HG02840 (cell line): ENCODE measurements at regions not wholly inside any gene's neighbourhood (a gene's known extent, or its start where the extent isn't known, plus 50 kb on each side); places are given as distances from the start of the nearest gene placed in this dataset.

Experiments used
- ATAC-seq: cut with Tn5 transposase; IDR thresholded peaks from one replicate; pipeline ENCODE4 v1.9.1; 2021; ENCODE audit warnings: mild to moderate bottlenecking, moderate library complexity, moderate number of reproducible peaks; ENCODE audit not compliant: unreplicated experiment, low FRiP score

DNA sequence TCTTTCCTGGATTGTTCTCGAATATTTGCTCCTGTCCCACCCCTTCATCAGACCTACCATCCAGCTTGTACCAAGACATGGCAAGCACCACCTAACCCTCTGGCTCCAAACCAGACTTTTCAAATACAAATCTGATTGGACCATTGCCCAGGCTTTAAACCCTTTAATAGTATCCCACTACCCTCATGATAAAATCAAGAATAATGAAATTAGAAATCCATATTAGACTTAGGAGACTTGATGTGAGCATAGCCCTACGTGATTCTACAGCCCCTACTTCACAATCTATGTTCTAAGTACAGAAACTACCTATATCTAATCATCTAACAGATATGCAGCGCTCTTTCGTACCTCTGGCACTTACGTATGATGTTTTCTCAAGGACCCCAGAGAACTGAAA is 375.2 kb upstream of the CPEB2 start:
- ATAC-seq: no peak

DNA sequence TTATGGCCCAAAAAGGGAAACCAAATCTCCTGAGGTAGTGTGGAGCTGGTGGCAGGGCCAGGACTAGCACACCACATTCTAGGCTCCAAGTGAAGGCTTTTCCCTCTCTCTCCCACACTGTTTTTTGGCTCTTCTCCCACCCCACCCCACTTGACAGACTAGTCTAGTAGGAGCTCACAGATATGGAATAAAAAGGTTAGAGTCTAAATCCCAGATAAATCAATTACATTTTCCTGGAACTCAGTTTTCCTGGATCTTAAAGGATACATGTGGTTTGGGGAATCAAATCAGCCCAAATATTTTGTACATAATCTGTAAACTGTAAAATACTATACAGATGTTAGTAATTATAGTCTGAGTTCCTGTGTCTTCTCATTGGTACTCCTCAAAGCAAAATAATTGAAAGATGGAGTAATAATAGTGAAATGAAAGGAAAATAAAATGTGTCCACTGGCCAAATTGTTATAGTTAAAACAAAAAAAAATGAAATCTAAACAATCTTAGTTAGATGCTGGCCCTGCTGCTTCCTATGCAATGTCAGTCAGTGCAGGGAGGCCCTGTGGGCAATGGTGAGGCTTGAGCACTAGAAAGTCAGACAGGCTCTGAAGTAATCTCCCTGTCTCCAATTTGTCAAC is 370.4 kb upstream of the CPEB2 start:
- no peak for ATAC-seq

DNA sequence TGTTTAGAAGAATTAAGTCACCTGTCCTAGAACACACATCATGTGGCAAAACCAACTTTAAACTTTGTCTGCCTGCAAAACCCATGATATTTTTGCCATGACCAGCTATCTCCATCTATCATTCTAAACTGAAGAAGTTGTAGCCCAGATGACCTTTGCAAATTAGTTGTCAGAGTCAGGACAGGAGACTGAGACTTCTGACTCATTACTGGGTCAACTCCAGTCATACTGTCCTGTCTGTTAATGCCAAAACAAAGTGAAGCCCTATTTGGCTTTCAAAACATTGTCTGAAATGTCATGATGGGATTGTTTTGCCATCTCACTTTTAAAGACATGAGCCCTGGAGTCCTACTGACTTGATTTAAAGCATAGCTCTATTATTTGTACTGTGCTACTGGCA is 365.7 kb upstream of the CPEB2 start:
- ATAC-seq: no peak

DNA sequence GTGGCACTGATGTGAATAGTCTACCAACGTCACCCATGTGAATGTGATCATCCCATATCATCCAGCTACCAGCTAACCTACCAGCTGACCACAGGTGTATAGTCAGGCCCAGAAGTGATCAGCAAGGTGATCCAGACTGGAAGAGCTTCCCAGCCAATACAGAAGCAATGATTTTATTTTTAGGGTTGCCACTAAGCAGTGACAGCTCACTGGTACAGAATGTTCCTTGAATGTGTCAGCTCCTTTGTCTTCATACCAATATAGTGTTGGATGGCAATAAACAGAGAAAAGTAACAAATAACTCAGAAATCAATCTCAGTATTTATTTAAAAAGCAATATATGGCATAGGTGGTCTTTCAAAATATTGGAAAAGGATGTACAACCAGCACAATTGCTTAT is 361.8 kb upstream of the CPEB2 start:
- ATAC-seq: no peak

DNA sequence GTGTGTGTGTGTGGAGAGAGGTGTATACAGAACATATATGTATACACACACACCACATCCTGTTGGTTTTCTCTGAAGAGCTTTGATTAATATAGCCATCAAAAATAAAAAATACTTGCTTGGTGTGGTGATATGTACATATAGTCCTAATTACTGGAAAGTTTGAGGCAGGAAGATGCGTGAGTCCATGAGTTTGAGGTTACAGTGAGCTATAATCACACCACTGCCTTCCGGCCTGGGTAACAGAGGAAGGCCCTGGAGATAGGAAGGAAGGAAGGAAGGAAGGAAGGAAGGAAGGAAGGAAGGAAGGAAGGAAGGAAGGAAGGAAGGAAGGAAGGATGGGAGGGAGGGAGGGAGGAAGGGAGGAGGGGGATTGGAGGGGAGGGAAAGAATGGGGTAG is 360.4 kb upstream of the CPEB2 start:
- no peak for ATAC-seq

DNA sequence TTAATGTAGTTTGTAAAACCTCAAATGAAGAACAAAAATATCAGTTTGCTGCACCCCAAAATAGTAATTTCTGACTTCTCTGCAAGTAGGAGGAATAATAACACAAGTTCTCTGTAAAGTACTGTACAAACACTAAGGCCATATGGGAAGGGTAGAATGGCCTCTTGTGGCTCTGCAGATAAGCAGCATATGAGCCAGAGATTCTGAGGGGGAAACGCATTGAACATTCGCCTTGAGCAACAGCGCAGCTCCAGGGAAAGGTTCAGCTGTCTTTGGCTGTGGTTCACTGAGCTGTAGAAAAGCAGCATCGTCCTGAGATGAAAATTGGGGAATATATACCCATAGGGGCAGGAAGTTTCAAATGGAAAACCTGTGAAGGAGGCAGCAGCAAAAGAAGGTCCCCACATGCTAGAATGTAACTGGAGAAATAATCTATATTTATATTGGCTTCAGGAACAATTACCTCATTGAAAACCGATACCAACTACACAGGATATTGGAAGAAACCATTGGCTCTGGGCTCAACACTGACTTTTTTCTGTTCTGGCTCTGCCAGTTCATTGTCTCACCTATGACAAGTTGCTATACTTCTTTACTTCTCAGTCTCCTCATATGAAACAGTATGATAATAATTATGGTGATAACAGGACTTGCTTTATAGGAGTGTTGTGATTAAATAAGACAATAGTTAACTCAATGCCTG is 357.6 kb upstream of the CPEB2 start:
- ATAC-seq: no peak

DNA sequence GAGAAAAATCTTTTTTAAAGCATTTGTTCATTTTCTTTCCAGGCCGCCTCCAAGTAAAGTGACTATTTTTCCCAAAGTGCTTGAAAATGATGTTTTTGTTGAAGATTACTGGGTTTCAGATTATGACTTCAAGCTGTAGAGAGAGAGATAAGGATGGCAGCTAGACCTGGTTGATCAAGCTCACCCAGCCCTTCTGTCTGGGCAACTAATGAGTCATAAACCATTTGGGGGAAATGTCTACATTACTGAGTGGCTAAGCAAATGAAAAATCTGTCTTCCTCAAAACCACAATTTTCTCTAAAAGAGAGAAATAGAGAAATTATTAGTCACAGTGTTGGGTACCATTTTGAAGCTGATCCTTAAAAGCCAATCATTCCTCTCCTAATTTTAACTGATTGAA is 355.4 kb upstream of the CPEB2 start:
- no peak for ATAC-seq

DNA sequence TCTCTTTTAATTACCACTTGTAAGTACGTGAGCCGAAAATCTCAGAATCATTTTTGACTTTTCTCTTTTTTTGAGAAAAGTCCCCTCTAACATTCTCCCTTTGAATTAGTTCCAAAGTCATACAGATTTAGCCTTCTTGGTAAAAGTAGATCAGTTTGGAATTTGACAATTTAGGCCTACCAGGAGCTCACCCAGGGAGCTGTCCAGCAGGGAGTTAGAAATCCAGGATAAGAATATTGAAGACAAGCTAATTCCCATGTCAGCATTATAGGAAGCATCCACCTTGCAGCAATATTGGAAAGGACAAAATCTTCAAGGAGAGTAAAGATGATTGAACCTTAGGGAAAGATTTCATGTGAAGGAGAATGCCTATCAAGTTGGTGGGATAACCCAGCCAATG is 352.2 kb upstream of the CPEB2 start:
- no peak for ATAC-seq

DNA sequence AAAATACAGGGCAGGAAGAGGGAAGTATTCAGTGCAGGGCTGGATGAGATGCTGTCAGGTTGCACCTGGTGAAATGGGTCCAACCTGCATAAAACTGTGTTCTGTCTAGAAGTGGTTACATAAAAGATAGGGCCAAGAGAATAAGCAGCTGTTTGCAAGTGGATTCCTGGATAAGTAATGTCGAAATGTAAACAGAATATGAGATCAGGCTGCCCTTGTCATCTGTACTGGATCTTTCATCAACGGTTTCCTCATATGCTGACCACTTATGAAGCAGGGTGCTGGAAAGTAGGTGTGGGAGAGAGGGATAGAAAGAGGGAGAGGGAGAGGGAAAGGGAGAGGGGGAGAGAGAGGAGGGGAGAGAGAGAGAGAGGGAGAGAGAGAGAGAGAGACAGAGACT is 349.8 kb upstream of the CPEB2 start:
- no peak for ATAC-seq

DNA sequence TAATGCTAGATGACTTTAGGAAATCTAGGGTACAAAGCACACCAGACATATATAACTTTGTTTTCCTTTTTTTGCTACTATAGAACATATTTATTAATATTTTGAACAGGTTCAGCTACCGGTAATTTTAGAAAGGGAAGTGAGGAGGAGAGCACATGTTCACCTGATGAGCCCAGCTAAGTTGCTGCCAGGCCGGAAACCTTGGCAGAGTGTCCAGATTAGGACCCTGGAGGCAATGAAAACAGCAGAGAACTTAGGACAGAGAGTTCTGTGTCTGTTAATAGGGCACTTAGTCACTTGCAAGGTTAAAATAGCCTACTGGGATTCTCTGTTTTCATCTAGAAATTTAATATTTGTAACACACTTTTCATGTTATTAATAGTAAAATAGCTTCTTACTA is 348.9 kb upstream of the CPEB2 start:
- ATAC-seq: no peak

DNA sequence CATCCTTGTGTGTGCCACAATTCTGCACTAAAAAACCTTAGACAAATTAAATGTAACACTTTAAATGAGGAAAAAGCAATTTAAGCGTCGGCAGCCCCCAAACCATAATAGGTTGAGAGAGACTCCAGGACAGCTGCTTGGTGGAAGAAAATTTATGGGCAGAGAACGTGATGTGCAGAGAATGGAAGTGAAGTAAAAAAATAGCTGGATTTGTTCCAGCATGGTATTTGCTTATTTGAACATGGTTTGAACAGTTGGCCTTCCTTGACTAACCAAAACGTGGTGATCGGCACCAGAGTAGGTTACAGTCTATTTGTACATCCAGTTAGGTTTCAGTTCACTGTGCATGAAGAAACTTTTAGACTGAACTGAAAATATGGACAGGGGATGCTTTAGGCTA is 343.0 kb upstream of the CPEB2 start:
- no peak for ATAC-seq

DNA sequence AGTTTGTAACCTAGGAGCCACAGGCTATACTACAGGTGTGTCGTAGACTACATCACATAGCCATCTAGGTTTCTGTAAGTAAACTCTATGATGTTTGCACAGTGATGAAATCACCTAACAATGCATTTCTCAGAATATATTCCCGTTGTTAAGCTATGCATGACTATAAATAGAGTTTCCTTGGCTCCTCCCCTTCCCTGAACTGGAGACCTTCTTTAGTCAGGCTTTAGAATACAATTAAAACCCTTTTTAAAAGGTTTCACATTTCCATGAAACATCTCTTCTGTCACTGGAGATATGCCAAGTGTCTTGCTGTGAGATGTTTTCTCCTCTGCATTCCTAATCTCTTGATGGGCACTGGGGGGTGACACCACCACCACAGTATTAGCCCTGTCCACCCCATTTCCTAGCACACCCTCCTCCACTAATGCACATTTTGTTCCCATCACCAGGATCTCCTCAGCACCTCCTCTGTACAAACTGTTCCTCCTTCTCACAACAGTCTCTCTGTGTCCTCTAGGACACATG is 334.6 kb upstream of the CPEB2 start:
- no peak for ATAC-seq

DNA sequence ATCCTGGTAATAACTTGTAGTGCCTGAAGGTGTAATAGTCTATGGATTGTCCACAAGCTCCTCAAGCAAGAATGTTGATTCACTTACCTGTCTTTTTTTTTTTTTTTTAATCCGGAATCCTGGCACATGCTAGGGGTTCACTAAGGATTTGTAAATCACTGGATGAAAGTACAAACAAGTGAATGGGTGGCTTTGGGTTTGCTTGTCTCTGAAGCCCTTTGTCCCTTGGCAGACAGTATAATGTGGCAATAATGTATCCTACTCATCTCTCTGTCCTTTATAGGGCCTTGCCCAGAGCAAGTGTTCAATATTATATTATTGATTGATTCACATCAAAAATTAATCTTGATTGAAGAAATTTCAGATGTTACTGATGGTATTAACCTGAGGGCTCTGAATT is 334.0 kb upstream of the CPEB2 start:
- ATAC-seq: no peak

DNA sequence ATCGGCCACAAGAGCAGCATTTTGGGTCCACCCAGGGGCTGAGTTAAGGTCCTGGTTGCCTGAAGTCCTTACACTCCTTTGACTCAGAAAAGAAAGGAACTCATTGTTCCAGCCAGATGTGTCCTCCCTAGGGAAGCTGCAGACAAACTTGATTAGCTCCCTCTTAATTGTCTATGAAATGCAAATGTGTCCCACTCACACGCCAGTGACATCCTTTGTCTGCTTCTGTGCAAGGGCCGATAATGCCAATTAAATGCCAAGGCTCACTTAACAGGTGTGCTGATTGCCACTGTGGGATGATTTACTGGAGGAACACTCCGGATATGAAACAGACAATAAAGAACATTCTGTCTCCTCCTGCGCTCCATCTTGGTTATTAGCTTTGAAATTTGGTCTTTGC is 332.9 kb upstream of the CPEB2 start:
- ATAC-seq: no peak

DNA sequence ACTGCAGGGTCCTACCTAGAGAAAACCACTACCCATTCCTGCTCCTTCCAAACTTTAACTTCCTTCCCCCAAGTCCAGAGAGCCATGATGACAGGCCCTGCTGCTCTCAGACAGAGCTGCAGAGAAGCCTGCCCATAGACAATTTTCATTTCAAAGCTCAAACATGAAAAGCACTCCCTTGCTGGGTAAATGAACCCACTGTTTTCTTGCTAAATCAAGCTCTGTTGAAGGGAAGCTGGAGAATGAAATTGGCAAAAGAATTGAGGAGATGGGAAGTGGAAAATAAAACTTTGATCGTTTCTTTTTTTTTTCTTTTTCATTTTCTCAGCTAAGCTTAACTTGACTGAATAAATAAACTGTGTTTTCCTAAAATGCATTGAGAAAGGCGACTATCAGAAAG is 331.1 kb upstream of the CPEB2 start:
- ATAC-seq: no peak

DNA sequence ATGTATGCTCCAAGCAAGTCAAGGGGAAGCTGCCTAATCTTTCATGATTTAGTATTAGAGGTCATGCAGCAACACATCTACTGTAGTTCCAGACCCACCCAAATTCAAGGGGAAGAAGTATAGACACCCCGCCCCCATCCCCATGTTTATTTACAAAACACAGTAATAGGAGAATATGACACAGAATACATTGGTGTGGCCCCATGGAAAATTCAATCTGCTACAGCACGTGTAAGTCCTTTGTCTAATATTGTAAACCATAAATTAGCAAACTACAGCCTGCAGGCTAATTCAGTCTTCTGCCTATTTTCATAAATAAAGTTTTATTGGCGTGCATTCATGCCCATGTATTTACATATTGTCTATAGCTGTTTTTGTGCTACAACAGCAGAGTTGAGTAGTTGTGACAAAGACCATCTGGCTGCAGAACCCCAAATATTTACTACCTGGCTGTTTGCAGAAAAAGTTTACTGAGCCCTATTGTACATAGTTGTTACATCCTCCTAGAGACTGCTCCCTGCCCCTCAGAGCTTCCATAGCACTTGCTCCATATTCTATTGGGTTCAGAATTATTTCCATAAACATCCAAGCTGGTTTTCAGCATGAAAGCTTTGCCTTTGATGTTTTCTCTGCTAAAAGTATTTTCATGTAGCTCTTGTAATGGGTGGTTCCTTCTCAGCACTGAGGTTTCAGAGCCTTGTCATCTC is 326.8 kb upstream of the CPEB2 start:
- no peak for ATAC-seq

DNA sequence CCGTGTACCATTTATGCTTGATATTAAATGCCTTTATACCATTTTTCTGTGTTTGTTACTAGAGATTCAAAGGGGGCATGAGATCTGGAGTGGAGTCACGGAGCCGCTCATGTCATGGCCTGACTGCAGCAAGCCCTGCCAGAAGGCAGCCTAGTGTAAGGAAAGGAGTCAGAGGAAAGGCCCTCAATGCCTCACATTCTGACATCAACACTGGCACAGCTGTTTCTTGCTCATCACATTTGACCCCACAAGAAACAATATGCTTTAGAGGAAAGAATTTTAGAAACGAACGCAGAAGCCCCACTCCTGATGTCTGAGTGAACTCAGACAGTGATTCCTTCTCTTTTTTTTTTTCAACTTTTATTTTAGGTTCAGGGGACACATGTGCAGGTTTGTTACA is 322.4 kb upstream of the CPEB2 start:
- ATAC-seq: no peak

DNA sequence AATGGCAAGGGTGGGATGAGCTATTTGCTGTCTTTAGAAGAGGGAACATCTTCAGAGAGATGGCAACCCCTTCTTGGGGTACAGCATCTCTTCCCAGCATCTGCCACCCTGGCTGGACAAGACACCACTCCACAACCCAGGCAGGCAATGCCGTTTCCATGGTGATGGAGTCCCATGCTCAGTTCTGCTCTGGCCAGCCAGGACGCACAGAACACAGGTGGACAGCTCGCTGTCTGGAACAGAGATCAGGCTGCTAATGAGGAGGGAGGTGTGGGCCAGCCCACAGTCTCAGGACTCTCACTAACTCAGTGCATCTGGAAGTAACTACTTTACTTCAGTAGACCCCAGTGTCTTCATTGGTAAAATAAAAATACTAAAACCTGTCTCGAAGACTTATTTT is 321.0 kb upstream of the CPEB2 start:
- no peak for ATAC-seq

DNA sequence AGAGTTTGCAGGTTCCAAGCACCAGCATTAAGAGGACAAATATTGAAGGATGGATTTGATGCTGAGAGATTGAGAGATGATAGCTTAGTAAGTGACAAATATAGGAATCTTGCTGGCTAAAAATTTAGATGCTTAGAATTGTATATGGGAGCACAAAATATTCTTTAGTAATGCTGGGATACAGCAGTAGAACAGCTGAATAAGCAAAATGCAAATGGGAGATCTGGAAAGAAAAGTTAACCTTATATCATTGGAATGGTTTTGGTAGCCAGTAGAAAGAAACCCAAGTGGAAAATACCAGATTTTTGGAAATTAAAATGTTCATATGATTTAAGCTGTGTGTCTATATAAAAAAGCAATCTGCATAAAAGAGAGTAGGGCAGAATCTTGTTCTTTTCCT is 308.6 kb upstream of the CPEB2 start:
- ATAC-seq: no peak

DNA sequence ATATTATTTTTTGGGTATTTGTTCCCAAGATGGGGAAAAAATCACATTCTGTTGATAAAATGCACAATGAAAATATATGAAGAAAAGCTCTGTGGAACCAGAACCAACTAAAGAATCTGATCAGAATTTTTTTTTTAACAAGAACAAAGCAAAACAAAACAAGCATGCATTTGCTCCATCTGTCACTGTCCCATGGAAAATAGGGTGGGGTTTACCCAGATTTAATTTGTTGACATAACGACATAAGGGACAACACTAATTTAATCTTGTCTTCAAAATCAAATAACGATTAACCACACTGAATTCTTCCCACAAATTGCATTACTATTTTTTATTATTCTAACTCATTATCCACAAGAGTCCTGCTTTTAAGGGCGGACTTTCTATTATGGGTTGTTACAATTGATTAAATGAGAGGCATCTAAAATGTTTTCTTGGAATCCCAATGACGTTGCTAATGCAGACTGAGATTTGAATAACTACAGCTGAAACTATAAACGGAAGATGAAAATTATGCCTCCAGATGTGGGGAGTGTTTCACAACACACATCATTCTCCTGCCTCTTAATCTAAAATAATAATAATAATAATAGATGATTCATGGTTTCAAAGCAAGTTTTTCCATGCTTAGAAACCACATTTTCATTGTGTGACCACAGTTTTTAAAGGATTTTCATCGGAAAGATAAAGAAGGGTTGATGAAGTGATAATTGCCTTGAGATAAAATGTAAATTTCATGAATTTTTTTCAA is 307.0 kb upstream of the CPEB2 start:
- ATAC-seq: no peak

DNA sequence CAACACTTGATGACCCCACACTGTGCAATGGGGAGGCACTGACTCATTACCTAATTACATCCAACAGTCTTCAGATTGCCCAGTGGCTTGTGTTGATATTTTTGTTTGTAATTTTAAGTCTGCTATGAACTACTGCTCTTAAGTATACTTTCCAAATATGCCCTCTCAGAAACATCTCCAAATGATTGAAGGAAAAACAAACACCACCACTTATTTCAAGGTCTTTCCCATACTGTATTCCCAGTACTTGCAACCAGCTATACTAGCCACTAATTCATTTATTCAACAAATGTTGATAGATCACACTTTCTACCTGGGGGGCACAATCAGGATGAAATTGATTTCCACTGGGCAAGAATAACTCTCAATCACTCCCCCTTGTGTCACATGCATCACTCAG is 302.2 kb upstream of the CPEB2 start:
- ATAC-seq: no peak
